HG02571 (cell line): ENCODE measurements at regions not wholly inside any gene's neighbourhood (a gene's known extent, or its start where the extent isn't known, plus 50 kb on each side); places are given as distances from the start of the nearest gene placed in this dataset.
"Not testable (repeated sequence)": the region's sequence is repeated elsewhere in the genome, so short reads cannot be mapped to it uniquely, and the experiment has no call there.

Experiments used
- ATAC-seq: cut with Tn5 transposase; IDR thresholded peaks from one replicate; pipeline ENCODE4 v1.9.1; 2021; ENCODE audit warnings: mild to moderate bottlenecking, moderate library complexity; ENCODE audit not compliant: unreplicated experiment

DNA sequence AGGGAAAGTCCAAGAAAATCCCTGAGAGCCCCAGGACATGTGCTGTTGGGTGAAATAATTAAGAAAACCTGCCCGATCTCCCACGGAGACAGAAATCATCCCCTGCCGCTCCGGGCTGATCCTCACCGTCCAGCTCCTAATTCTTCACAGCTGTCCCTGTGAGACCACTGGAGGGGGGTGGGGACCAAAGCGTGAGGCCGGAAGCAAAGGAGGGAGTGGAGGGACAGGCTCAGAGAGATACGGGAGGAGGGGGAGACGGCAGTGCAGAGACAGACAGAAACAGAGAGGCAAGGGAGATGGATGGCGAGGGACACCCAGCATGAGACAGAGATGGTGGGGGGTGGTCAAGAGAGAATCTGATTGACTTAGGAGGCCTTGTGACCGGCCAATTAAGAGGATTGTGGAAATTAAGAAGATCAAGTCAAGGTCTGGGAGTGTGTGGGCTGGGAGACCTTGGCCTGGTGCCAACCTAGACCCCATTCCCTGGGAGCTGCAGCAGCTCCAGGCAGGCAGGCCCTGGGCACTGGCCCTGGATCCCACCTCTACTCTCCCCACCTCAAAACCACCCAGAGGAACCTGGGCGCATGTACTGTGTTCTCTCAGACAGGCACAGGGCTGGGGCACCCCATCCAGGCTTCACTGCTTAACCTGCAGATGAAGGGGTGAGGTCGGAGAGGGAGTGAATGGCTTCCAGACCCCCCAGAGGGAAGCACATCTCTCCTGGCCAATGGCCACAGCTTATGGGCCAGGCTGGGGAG lies 113.2 kb upstream of the ALDH1A3 start:
- ATAC-seq: no peak

DNA sequence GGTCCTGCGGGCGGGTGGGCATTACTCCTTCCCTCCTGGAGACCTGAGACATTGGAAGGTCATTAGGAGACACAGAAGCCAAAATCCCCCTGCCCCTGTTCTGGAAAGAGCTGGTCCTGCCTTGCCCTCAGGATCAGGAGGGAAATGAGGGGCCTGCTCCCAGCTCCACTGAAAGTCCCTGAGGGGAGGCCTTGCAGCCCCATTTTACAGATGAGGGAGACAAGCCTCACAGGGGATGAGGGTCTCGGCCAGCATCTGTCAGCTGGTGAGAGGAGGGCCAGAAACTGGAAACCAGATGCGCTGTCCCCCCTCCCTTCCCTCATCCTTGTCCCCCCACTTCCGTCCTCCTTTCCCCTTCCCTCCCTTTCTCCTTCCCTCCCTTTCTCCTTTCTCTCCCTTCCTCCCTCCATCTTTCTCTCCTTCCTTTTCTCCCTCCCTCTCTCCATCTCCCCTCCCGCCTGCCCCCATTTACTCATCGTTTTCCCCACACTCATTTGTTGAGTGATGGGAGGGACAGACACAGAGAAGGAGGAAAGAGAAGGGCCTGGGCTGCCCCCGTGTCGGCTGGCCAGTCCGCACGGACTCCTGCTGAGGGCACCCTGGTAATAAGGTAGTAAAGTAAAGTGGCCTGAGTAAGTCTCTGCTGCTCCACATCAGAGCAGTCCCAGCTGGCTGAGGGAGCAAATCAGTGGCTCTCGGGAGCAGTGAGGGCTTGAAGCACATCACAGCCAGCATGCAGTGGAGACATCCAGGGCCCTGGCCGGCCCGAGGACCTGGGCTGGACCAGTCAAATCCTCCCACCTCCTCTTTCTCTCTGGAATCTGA lies 112.4 kb upstream of the ALDH1A3 start:
- ATAC-seq: no peak

DNA sequence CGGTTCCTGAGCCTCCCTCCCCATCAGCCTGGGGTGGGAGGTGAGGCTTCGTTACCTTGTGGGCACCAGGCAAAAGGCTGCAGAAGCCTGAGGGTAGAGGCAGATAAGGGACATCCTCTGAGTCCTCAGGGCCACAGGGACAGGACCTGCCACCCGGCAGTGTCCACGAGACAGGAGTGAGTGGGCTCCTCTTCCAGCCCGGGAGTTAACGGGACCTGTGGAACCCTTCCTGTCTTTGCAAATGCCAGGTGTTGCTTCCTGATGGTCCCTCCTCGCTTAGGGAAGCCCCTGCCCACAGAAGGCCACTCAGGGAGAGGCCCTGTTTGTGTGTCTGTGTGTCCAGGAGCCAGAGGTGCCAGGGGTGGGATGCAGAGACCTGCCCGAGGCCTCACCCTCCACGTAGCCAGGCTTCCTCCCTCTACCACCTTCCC lies 111.1 kb upstream of the ALDH1A3 start:
- ATAC-seq: no peak

DNA sequence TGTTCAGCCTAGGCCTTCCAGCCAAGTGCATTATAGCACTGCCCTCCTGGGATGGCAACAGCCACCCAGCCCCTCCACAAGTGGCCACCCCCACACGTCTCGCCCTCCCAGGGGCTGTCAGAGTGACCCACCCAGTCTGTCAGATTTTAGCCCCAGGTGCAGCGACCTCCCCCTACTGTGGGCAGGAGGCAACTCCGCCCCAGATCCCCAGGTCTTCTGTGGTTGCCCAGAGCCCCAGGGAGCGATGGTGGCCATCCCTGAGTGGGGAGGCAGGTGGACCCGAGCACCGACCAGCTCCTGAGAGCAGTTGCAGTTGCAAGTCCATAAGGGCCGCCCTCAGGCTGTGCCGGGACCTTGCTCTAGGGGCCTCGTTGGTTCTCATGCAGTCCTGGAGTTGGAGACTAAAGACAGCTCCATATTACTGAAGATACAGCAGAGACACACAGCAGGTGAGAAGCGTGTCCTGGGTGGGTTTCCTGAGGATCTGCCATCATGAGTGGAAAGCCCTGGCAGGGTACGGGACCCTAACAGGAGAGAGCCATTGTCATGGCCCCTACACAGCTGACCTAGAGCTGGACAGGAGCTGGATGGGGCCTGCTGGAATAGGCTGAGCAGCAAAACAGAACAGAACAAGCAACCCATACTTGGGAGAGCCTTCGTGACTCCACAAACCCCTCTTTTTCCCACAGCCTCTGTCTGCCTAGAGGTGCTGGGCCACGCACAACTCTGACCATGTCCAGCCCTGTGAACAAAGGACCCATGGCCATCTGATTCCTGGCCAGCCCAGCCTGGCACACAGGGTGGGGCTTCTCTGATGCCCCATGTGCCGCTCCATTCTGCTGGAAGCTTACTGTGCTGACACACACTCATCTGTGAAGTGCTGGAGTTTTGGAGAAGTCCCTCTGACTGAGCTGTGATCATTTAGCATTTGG lies 110.3 kb upstream of the ALDH1A3 start:
- ATAC-seq: no peak

DNA sequence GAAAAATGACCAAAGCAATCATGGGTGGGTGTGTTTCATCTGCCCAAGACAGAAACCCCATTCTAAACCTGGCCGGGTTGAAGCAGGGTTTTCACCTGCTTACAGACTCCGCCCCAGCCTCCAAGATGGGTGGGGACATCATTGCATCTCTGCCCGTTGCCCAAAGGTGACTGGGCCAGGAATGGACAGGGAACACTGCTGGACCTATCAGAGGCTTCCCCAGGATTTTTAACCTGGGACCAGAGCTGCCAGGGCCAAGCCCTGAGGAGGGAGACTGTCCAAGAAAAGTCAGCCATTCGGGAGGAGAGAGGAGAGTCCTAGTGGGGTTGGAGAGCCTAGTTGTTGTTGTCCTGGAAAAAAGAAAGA lies 109.7 kb upstream of the ALDH1A3 start:
- no peak for ATAC-seq

DNA sequence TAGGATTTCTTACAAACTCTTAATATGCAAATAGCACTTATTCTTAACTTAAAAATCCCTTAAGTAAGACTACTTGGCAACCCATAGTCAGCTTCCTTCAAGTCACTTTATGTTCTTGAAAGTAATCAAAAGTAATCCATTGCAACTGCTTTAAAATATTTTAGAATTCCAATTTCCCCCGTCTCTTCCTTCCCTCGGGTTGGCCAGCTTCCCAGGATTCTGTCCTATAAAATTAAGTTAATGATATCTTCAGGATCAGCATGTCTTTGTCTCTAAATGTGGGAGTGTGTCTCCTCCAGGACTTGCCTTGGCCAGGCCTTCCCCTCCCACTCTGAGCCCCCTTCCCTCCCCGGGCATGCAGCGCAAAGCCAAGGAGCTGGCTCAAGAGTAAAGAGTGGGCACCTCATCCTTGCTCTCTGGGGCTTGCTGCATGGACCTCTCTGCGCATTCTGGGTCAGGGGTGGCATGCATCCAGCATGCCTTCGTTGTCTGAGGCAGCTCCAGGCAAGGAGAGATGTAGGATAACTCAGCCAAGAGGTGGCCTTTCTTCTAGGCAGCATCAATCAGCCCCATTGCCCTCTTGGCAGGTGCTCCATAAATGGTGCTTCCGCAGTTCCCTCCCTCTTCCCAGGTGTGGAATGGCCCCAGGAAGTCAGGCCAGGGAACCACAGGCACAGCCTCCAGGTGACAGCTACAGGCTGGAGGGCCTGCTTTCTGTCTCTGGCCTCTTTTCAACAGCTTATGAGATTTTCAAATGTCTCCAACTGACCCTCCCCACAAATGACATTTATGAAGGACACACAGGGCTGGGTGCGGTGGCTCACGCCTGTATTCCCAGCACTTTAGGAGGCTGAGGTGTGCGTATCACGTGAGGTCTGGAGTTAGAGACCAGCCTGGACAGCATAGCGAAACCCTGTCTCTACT lies 108.7 kb upstream of the ALDH1A3 start:
- no peak for ATAC-seq

DNA sequence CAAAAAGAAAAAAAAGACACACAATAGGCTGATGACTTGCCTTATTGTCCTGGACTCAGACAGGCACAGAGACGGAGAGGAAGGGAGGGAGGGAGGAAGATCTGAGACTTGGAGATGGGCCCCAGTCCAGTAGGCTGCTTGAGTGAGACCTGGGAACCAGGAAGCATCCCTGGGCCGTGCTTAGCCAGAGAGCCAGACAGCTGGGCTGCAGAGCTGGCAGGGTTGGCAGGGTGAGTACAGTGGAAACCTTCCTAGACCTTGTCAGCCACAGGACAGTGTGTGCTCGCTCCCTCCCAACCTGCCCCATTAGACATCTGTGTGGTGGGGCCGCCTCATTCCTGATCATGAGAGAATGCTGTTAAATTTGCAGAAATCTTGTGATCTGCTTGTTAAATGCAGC lies 107.9 kb upstream of the ALDH1A3 start:
- no peak for ATAC-seq

DNA sequence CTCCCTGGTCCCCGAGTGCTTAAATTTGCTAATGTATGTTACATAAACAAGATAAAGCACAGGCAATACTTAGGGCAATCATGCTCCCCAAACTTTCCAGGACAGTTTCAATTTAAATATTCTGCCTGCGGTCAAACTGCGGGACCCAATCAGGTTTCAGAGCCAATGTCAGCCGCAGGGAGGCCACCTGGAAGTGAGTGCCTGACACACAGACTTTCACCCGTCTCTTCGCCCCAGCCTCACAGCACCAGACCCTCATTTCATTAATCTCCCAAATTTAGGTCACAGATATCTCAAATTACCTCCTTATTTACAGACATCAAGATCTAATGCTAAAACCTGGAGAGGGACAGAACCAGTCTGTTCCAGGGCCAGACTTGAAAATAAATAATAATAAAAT lies 107.2 kb upstream of the ALDH1A3 start:
- no peak for ATAC-seq

DNA sequence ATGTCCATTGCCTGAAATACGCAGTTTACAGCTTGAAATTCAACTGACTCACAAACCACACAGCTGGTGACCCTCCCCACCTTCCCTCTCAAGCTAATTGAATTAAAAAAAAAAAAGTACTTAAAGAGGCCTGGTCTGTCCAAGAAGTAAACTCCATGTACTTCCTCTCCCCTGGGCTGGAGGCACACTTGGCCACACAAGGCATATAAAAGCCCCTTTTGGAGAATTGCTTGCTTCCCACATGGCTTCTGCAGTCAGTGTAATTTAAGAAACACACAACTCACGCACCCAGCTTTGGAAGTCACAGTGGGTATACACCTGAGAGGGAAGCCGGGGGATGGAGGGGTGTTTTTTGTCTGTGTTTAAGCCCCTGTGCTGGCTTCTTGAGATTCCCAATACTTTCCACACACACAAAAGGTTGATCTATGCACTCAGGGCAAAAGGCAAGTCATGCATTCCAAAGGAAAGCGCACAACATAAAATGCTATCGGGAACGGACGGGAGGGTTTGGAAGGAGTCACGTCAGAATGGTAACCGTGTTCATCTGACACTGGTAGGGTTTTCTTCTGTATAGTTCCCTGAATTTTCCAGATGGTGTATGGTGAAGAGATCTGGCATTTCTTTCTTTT lies 106.6 kb upstream of the ALDH1A3 start:
- ATAC-seq: no peak

DNA sequence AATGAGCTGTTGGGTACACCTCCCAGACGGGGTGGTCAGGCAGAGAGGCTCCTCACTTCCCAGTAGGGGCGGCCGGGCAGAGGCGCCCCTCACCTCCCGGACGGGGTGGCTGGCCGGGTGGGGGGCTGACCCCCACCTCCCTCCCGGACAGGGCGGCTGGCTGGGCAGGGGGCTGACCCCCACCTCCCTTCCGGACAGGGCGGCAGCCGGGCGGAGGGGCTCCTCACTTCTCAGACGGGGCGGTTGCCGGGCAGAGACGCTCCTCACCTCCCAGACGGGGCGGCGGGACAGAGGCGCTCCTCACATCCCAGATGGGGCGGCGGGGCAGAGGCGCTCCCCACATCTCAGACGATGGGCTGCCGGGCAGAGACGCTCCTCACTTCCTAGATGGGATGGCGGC lies 105.6 kb upstream of the ALDH1A3 start:
- ATAC-seq: not testable (repeated sequence)

DNA sequence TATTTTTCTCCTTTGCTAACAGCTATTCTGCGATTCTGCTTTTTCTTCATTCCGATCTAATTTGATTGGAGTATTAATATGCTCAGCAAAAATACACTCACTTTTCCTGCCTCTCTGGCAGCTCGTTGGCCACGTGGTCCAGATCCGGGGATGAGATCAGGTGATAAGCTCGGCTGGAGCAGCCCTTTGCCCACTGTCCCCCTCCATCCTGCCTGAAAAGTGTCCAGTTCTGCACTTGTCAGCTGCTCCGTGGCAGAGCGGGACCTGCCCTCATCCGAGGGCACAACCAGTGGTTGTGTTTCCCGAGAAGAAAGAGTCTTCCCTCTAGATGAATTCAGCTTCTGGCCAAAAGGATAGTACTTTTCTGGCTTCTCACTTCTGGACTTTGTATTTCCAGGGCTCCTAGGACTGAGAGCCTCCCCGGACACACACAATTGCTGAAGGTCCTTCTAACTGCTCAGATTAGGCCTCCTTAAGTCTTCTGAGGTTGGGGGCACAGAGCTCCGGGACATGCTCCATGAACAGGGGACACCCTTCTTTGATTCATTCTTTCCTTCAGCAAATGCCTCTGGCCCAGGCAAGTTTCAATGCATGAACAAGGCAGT lies 103.9 kb upstream of the ALDH1A3 start:
- ATAC-seq: no peak

DNA sequence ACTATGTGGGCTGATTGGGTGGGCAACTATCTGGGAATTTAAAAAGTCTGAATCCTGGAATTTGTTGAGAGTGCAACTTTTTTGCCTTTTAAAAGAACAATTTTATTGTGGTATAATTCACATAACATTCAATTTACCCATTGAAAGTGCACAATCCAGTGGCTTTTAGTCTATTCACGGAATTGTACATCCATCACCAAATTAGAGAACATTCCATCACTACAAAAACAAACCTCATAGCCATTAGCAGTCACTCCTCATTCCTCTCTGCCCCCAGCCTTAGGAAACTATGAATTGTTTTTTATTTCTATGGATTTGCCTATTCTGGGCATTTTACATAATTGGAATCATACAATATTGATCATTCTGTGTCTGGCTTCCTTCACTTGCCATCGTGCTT lies 101.8 kb upstream of the ALDH1A3 start:
- ATAC-seq: no peak

DNA sequence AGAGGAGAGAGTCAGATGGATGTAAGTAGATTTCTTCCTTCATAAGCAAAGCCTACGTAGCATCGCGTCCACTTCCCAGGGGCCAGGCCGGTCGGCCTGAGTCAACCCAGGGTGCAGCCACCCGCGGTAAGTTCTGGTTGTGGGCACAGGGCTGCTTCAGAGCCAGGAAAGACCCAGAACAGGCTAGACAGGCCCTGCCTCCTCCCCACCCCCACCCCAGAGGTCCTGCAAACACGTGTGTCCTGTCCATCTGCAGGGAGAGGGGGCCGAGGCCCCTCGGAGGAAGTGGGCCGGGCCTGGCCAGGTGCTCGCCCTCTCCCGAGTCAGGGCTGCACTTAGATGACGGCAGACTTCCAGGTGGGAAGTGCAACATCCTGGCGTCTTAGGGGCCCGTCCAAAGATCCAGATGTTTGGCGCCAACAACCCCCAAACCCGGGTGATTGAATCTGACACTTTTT lies 100.8 kb upstream of the ALDH1A3 start:
- no peak for ATAC-seq

DNA sequence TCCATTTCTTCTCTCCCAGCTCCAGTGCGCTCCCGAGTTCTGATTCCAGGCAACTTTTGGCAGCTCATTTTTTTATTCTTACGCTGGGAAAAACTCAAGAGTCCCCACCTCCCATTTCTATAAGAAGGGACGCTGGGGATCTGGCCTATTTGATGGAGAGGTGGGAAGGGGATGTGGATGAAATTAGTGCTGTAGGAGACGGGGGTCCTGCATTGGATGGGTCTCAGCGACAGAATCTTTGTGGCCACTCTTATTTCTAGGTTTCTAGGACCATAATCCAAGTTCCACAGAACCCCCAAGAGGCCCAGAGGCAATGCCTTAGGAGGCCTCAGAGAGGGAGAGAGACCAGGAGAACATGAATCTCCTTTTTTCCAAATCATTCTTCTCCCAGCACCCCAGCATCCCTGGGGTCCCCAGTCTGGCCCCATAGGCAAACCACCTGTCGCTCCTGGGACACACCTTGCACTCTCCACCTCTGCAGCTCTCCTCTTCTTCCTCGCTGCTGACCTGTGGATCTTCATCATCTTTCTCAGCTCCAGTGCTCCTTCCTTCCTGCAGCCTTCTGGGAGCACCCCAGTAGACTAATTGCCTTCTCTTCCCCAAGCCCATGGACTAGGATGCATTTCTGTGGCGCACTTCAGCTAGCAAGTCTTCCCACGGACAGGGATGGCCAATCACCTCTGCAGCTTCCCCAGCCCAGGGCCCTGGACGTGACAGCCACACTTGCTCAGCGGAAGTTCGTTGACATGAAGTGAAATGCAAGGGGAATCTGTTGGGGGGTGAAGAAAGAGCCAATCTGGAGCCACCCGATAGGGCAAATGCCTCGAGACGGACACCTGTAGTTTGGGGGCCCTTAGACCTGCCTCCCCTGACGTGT lies 100.1 kb upstream of the ALDH1A3 start:
- no peak for ATAC-seq

DNA sequence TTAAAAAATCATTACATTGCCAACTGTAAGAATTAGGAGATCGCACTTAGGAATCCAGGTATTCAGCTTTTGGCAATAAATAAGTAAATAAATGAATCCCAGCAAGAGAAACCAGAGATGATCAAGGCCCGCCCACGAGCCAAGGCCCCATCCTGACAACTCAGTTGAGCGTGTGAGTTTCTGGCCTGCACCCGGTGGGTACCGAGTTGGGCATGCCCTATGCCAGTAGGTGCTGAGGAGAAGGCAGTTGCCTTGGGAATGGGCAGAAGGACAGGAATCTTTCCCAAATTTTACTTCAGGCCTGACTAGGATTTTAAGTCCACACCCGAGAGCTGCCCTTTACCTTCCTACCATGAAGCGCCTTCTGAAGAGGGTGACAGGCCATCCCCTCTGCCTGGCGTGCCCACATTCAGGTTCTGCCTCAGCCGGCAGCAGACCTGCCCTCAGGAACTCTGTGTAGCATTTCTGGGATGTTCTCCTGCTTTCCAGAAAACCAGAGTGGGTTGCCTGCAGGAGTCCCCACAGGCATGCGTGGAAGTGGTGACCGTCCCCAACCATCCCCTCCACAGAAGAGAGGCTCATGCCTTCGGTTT lies 99.3 kb upstream of the ALDH1A3 start:
- ATAC-seq: no peak

DNA sequence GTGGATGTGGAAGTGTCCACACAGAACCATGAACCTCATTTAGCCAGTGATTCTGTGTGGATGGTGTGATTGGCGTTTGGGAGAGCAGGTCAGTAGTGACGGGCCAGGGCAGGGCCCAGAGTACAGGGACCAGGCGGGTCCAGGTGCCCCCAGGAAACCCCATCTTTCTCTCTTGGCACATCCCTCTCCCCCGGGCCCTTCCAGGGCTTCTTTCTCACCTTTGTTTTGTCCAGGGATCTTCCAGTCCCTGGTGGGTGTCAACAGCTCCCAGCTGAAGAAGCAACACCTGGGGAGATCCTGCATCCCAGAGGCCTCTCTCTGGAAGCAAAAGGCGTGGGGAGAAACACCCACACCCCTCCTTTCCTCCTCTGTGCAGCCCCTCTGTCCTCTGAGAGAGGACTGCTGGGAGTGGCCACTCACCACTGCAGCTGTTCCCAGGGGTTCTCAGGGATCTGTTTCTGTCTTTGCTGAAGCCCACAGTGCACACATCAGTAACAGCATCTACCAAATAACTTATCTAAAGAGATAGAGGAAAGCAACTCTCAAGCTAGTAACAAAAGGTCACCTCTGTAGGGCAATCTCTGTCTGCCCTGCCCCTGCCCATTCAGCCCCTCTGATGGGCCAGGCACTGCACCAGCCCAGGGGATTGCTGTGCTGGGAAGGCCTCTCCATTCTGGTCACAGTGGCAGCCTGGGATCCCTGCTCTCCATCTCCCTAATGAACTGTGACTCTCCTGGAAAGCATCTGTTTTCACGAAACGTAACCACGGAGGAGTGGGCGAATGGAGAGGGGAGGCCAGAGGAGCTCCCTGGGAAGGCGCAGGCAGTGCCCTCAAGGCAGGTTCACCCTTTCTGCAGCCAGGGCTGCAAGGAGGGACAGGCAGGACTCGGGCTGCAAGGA lies 98.3 kb upstream of the ALDH1A3 start:
- no peak for ATAC-seq

DNA sequence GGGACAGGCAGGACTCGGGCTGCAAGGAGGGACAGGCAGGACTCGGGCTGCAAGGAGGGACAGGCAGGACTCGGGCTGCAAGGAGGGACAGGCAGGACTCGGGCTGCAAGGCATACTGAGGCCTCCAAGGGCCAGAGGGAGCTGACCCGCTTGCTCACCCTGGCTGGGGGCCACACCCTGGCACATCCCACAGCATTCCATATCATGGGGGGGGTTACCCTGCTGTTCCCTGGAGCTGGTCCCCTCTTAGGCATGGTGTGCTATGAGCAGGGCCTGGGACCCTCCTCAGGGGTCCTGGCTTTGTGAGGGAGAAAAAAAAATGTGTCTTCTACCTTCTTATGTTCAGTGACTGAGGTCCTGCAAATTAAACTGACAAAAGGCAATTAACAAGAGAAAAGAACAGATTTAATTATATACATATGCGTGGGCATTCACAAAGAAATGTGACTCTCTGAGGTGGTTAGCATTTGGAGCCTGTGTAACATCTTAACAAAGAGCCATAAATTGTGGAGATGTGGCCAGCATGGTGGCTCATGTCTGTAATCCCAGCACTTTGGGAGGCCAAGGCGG lies 97.6 kb upstream of the ALDH1A3 start:
- no peak for ATAC-seq
